ENCODE measurements at regions not wholly inside any gene's neighbourhood (a gene's known extent, or its start where the extent isn't known, plus 50 kb on each side); places are given as distances from the start of the nearest gene placed in this dataset.

DNA sequence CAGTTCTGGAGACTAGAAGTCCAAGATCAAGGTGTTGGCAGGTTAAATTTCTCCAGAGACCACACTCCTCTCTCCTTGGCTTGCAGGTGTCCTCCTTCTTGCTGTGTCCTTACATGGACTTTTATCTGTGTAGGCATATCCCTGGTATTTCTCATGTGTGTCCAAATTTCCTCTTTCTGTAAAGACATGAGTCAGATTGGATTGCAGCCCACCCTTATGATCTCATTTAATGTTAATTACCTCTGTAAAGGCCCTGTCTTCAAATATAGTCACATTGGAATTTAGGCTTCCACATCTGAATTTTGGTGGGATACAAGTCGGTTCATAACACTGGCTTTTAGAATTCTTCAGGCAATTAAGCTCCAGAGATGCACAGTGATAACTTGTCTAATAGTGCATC, 322.2 kb upstream of the GRIA1 start:
- DNase-seq, result no peak
- no peak overlapping the region for H3K4me3 ChIP-seq (ENCODE audit: low read length)
- no peaks in the 10 kb centered on the region for H3K36me3 ChIP-seq (ENCODE audit: control insufficient read depth, insufficient read depth, low read length)
- H3K27ac ChIP-seq (ENCODE audit: low read length), result no peak overlapping the region
- H3K4me1 ChIP-seq (ENCODE audit: control insufficient read depth, insufficient read depth, low read length), result no peaks in the 10 kb centered on the region
- no CpG with 5 or more reads among the region's 1 CpG for WGBS (ENCODE audit: insufficient coverage)
- H3K27me3 ChIP-seq (ENCODE audit: control insufficient read depth, insufficient read depth, low read length), result no peaks in the 10 kb centered on the region
- H3K9me3 ChIP-seq (replicated peaks; ENCODE audit: control insufficient read depth, low read depth, low read length), result no peaks in the 10 kb centered on the region

DNA sequence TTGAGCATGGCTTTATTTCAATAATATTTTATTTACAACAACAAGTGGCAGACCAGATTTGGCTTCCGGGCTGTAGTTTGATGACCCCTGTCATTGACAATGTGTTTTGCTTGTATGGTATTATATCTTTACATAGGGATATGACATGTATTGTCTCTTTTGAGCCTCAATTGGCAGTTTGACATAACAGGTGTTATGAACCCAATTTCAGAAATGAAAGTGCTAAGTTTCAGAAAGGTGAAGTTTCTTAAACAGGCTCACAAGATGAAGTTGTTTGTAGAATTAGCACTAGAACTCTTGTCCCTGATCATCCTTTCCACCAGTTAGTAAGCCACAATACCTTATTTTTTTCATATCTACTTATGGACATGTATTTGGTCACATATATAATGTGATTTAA, 303.0 kb upstream of the GRIA1 start:
- Histone ChIP-seq H3K4me3 (ENCODE audit: low read length) (no peak overlapping the region), H3K27me3 (ENCODE audit: control insufficient read depth, insufficient read depth, low read length) (no peaks in the 10 kb centered on the region), H3K27ac (ENCODE audit: low read length) (no peak overlapping the region), H3K4me1 (ENCODE audit: control insufficient read depth, insufficient read depth, low read length) (no peaks in the 10 kb centered on the region), H3K36me3 (ENCODE audit: control insufficient read depth, insufficient read depth, low read length) (no peaks in the 10 kb centered on the region), H3K9me3 (replicated peaks; ENCODE audit: control insufficient read depth, low read depth, low read length) (no peaks in the 10 kb centered on the region)
- no CpG with 5 or more reads among the region's 1 CpG for whole genome bisulfite sequencing (ENCODE audit: insufficient coverage)
- no peak for DNase-seq

DNA sequence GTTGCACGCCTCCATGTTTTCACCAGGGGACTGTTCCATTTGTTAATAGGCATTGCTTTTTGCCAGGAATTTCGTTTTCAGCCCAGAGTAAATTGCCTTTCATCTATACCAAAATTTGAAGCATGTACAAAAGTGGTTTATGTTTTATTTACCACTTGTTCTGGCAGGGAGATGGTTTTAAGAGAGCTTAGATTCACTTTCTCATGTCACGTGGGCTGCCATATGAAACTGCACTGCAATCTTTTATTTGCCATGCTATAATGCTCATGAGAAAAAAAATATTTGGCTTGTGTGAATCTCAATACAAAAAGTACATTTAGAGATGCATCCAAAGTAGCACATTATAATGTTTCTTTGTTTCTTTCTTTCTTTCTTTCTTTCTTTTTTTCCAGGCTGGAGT, 284.1 kb upstream of the GRIA1 start:
- Histone ChIP-seq H3K27me3 (ENCODE audit: control insufficient read depth, insufficient read depth, low read length) (no peaks in the 10 kb centered on the region), H3K27ac (ENCODE audit: low read length) (no peak overlapping the region), H3K4me3 (ENCODE audit: low read length) (no peak overlapping the region), H3K9me3 (replicated peaks; ENCODE audit: control insufficient read depth, low read depth, low read length) (no peaks in the 10 kb centered on the region), H3K36me3 (ENCODE audit: control insufficient read depth, insufficient read depth, low read length) (no peaks in the 10 kb centered on the region), H3K4me1 (ENCODE audit: control insufficient read depth, insufficient read depth, low read length) (no peaks in the 10 kb centered on the region)
- no peak for DNase-seq
- no CpG with 5 or more reads among the region's 3 CpGs for WGBS (ENCODE audit: insufficient coverage)

DNA sequence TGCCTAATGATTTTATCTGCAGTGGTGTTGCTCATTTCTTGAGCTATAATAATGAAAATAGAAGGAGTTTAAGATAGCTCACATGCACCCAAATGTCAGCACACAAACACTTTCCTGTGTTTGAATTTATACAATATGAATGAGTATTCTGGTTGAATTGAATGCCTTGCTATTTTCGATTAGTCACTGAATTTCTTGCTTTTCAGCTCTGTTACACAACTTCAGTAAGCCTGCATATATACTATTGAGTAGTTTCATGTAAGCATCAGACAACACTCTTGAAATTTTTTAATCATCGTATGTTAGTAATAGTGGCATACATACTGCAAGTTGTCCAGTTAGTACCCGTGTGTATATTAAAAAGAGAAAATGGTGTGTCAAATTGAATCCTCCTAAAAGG, 281.5 kb upstream of the GRIA1 start:
- H3K27ac ChIP-seq (ENCODE audit: low read length), result no peak overlapping the region
- H3K4me3 ChIP-seq (ENCODE audit: low read length), result no peak overlapping the region
- no peaks in the 10 kb centered on the region for H3K4me1 ChIP-seq (ENCODE audit: control insufficient read depth, insufficient read depth, low read length)
- H3K36me3 ChIP-seq (ENCODE audit: control insufficient read depth, insufficient read depth, low read length), result no peaks in the 10 kb centered on the region
- no CpG with 5 or more reads among the region's 3 CpGs for WGBS (ENCODE audit: insufficient coverage)
- H3K27me3 ChIP-seq (ENCODE audit: control insufficient read depth, insufficient read depth, low read length), result no peaks in the 10 kb centered on the region
- no peak for DNase-seq
- no peaks in the 10 kb centered on the region for H3K9me3 ChIP-seq (replicated peaks; ENCODE audit: control insufficient read depth, low read depth, low read length)

DNA sequence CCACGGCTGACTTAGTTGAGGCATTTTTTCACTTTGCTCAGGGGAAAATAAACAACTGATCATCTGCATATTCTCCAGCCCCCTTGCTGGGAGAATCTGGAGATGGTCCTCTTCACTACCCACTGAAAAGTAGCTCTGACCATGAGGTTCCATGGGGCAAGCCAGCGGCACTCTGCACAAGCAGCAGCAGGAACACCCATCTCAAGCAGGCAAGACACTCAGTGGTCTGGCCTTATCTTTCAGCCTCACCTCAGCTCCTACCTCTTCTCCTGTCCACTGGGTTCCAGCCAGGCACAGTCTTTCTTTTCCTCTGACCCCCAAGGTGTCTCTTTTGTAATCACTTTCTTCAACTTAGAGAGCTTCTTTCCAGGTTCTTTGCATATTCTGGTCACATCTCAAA, 280.8 kb upstream of the GRIA1 start:
- Histone ChIP-seq H3K27ac (ENCODE audit: low read length) (no peak overlapping the region), H3K9me3 (replicated peaks; ENCODE audit: control insufficient read depth, low read depth, low read length) (peaks cover 2% of the 10 kb centered on the region), H3K4me3 (ENCODE audit: low read length) (no peak overlapping the region), H3K36me3 (ENCODE audit: control insufficient read depth, insufficient read depth, low read length) (no peaks in the 10 kb centered on the region), H3K27me3 (ENCODE audit: control insufficient read depth, insufficient read depth, low read length) (no peaks in the 10 kb centered on the region), H3K4me1 (ENCODE audit: control insufficient read depth, insufficient read depth, low read length) (no peaks in the 10 kb centered on the region)
- 63% methylated on average over 2 of the region's 2 CpGs for WGBS (ENCODE audit: insufficient coverage)
- no peak for DNase-seq

DNA sequence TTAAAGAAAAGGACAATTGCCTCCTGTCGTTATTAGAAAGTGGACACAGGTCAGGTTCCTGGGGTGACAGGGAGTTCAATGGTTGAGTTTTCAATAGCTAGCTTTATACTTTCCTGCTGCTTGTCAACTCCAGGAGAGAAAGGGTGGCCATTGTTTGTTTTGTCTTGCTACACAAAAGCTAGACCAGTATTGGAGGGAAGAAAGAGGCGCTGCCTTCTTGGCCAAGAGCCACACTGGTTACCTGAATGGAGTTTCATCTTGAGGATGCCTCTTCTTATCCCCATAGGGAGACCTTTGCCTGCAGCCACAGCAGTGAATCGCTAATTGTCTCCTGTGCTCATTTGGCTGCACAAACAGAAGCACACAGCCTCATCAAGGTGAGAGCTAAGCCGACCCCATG, 279.4 kb upstream of the GRIA1 start:
- no peak overlapping the region for H3K27ac ChIP-seq (ENCODE audit: low read length)
- H3K9me3 ChIP-seq (replicated peaks; ENCODE audit: control insufficient read depth, low read depth, low read length), result peaks cover 2% of the 10 kb centered on the region
- no peak for DNase-seq
- WGBS (ENCODE audit: insufficient coverage), result 57% methylated on average over 1 of the region's 4 CpGs
- no peak overlapping the region for H3K4me3 ChIP-seq (ENCODE audit: low read length)
- no peaks in the 10 kb centered on the region for H3K27me3 ChIP-seq (ENCODE audit: control insufficient read depth, insufficient read depth, low read length)
- no peaks in the 10 kb centered on the region for H3K4me1 ChIP-seq (ENCODE audit: control insufficient read depth, insufficient read depth, low read length)
- H3K36me3 ChIP-seq (ENCODE audit: control insufficient read depth, insufficient read depth, low read length), result no peaks in the 10 kb centered on the region

DNA sequence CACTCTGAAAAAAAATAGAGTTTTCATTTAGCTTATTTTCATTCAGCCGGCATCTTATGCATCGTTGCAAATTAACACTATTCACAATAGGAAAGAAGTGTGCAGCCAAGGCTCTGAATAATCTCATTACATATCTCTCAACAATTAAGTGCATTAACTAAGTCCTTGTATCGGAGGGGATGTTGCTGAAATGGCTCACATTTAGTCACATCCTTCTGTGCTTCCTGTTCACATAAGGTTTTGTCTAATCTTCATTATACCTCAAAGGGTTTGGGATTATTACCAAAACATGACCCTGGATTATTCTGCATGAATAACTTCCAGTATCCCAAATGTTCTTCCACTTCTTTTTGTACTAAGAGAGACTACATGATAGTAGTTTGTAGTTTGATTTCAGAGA, 278.0 kb upstream of the GRIA1 start:
- H3K36me3 ChIP-seq (ENCODE audit: control insufficient read depth, insufficient read depth, low read length), result no peaks in the 10 kb centered on the region
- DNase-seq, result no peak
- peaks cover 2% of the 10 kb centered on the region for H3K9me3 ChIP-seq (replicated peaks; ENCODE audit: control insufficient read depth, low read depth, low read length)
- H3K4me1 ChIP-seq (ENCODE audit: control insufficient read depth, insufficient read depth, low read length), result no peaks in the 10 kb centered on the region
- no peak overlapping the region for H3K27ac ChIP-seq (ENCODE audit: low read length)
- H3K4me3 ChIP-seq (ENCODE audit: low read length), result no peak overlapping the region
- H3K27me3 ChIP-seq (ENCODE audit: control insufficient read depth, insufficient read depth, low read length), result no peaks in the 10 kb centered on the region
- WGBS (ENCODE audit: insufficient coverage), result 100% methylated on average over 1 of the region's 3 CpGs

DNA sequence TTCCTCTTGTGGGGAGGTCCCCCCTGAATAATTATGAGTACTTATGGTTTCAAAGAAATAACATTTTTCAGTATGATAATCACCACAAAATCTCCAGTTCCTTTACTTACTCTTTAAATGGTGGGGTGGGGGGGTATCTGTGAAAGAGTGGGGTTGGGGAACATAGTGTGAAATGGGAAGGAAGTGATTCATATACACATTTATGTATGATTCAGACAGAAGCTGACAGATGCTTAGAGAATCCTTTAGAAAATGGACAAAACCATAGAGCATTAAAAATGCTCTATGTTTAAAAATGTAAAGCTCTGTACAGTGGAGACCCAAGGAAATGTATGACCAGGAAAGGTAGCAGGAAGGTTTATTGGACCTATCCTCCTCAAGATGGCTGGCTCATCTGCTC, 267.5 kb upstream of the GRIA1 start:
- peaks cover 5% of the 10 kb centered on the region for H3K9me3 ChIP-seq (replicated peaks; ENCODE audit: control insufficient read depth, low read depth, low read length)
- H3K36me3 ChIP-seq (ENCODE audit: control insufficient read depth, insufficient read depth, low read length), result no peaks in the 10 kb centered on the region
- no peaks in the 10 kb centered on the region for H3K4me1 ChIP-seq (ENCODE audit: control insufficient read depth, insufficient read depth, low read length)
- no peaks in the 10 kb centered on the region for H3K27me3 ChIP-seq (ENCODE audit: control insufficient read depth, insufficient read depth, low read length)
- H3K27ac ChIP-seq (ENCODE audit: low read length), result no peak overlapping the region
- H3K4me3 ChIP-seq (ENCODE audit: low read length), result no peak overlapping the region
- DNase-seq, result no peak

DNA sequence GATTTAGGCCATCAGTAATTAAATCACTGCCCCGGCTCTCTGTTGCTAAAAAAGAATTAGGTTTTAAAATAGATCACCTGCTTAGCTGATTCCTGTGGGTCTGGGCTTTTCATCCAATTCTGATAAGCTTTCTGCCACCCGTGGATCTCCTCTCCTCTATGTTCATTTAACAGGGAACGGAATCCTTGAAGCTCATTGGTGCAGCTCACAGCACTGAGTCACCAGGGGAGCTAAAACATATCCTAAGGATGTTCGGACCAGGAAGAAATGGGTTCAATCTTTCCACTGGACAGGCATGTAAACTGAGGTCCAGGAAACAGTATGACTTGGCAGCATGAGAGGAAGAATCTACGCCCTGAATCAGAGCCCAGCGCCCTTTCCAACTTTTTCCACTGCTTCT, 267.1 kb upstream of the GRIA1 start:
- DNase-seq, result no peak
- Histone ChIP-seq H3K27me3 (ENCODE audit: control insufficient read depth, insufficient read depth, low read length) (no peaks in the 10 kb centered on the region), H3K4me3 (ENCODE audit: low read length) (no peak overlapping the region), H3K9me3 (replicated peaks; ENCODE audit: control insufficient read depth, low read depth, low read length) (peaks cover 5% of the 10 kb centered on the region), H3K4me1 (ENCODE audit: control insufficient read depth, insufficient read depth, low read length) (no peaks in the 10 kb centered on the region), H3K27ac (ENCODE audit: low read length) (no peak overlapping the region), H3K36me3 (ENCODE audit: control insufficient read depth, insufficient read depth, low read length) (no peaks in the 10 kb centered on the region)
- WGBS (ENCODE audit: insufficient coverage), result 70% methylated on average over 5 of the region's 6 CpGs

DNA sequence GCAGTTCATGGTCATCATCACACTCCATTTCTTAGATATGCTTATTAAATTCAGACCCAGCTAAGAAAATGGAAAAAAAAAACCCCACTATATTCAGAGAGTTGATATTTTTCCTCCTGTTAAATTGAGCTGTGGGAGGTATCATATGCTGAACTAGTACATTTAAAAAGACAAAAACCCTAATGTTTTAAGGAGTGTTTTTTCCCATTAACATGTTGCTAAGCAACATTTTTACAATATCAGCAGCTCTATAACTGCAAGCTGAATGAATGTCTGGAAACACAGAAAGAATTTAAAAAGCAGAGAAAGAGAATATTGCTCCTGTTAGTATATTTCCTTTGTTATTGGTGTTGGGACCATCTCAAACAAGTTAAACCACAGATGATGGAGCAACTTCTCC, 265.8 kb upstream of the GRIA1 start:
- H3K27me3 ChIP-seq (ENCODE audit: control insufficient read depth, insufficient read depth, low read length), result no peaks in the 10 kb centered on the region
- no peaks in the 10 kb centered on the region for H3K4me1 ChIP-seq (ENCODE audit: control insufficient read depth, insufficient read depth, low read length)
- no peaks in the 10 kb centered on the region for H3K36me3 ChIP-seq (ENCODE audit: control insufficient read depth, insufficient read depth, low read length)
- no peak overlapping the region for H3K4me3 ChIP-seq (ENCODE audit: low read length)
- H3K9me3 ChIP-seq (replicated peaks; ENCODE audit: control insufficient read depth, low read depth, low read length), result peaks cover 3% of the 10 kb centered on the region
- no peak overlapping the region for H3K27ac ChIP-seq (ENCODE audit: low read length)
- DNase-seq, result peak; percentile 36

DNA sequence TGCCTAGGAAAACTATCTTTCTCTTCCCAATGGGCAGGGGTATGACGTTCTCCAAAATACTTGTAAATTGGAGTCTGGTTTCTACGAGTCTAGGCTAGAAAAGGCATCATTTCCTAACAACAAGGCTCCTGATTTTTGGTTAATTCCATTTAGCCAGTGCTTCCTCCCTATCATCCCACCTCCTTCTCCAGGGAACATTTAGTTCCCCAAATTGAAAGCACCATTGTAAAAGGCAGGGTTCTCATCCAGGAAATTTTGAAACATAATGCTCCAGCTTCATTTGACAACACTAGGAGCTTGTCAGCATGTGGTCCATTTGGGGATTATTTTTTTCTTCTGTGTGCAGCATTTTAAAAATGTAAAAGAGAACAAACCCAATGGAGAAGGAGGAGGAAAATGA, 256.5 kb upstream of the GRIA1 start:
- no peak overlapping the region for H3K4me3 ChIP-seq (ENCODE audit: low read length)
- H3K9me3 ChIP-seq (replicated peaks; ENCODE audit: control insufficient read depth, low read depth, low read length), result no peaks in the 10 kb centered on the region
- no peaks in the 10 kb centered on the region for H3K36me3 ChIP-seq (ENCODE audit: control insufficient read depth, insufficient read depth, low read length)
- no peak overlapping the region for H3K27ac ChIP-seq (ENCODE audit: low read length)
- H3K4me1 ChIP-seq (ENCODE audit: control insufficient read depth, insufficient read depth, low read length), result no peaks in the 10 kb centered on the region
- no peak for DNase-seq
- no peaks in the 10 kb centered on the region for H3K27me3 ChIP-seq (ENCODE audit: control insufficient read depth, insufficient read depth, low read length)
- WGBS (ENCODE audit: insufficient coverage), result 83% methylated on average over 1 of the region's 2 CpGs
